ENCODE measurements at regions not wholly inside any gene's neighbourhood (a gene's known extent, or its start where the extent isn't known, plus 50 kb on each side); places are given as distances from the start of the nearest gene placed in this dataset.

- H3K23ac ChIP-seq (ENCODE audit: low read depth, low read length, poor library complexity): no peak overlapping the region
- H3K4me3 ChIP-seq (ENCODE audit: low read length in 2 of 2): no peak overlapping the region
- no peak overlapping the region for H4K91ac ChIP-seq (ENCODE audit: low read depth, low read length, poor library complexity)
- H3K27ac ChIP-seq (replicated peaks; ENCODE audit: low read length): no peak overlapping the region
- WGBS, 2 donors (ENCODE audit: extremely low coverage in 2 of 2, insufficient read length in 2 of 2, insufficient replicate concordance in 1 of 2): no CpG with 5 or more reads among the region's 2 CpGs
- H3K4me1 ChIP-seq (ENCODE audit: control insufficient read depth in 2 of 2, insufficient read depth in 1 of 2, low read depth in 1 of 2, low read length in 2 of 2): no peaks in the 10 kb centered on the region
- no peaks in the 10 kb centered on the region for H3K9me3 ChIP-seq (replicated peaks in 1 of 2; ENCODE audit: control insufficient read depth in 2 of 2, insufficient read depth in 1 of 2, low read depth in 1 of 2, low read length in 2 of 2)
- no peak overlapping the region for H2BK12ac ChIP-seq (ENCODE audit: low read length)
- H3K4me2 ChIP-seq (ENCODE audit: insufficient read depth, low read length, poor library complexity, severe bottlenecking): no peak overlapping the region
- no peak overlapping the region for H3K9ac ChIP-seq (ENCODE audit: low read depth, low read length, poor library complexity)
- H3K14ac ChIP-seq (ENCODE audit: low read length): no peak overlapping the region
- H2BK5ac ChIP-seq (ENCODE audit: low read length): no peak overlapping the region
- no peak overlapping the region for H2BK15ac ChIP-seq (ENCODE audit: low read length)
- no peak overlapping the region for H4K8ac ChIP-seq (ENCODE audit: low read depth, low read length)
- H3K36me3 ChIP-seq (replicated peaks in 1 of 2; ENCODE audit: control insufficient read depth in 2 of 2, insufficient read depth in 2 of 2, low read length in 2 of 2): no peaks in the 10 kb centered on the region
- H2AK5ac ChIP-seq (ENCODE audit: low read depth, low read length): no peak overlapping the region
- no peak overlapping the region for H3K18ac ChIP-seq (ENCODE audit: low read length)
- no peak overlapping the region for H2BK120ac ChIP-seq (ENCODE audit: low read depth, low read length)
- H3K79me1 ChIP-seq (ENCODE audit: low read depth, low read length): no peaks in the 10 kb centered on the region
- H3K27me3 ChIP-seq (ENCODE audit: control insufficient read depth in 3 of 3, insufficient read depth in 3 of 3, low read depth in 1 of 3, low read length in 3 of 3): no peaks in the 10 kb centered on the region
- no peak overlapping the region for H2AFZ ChIP-seq (ENCODE audit: low read length)
- no peak overlapping the region for H3K4ac ChIP-seq (ENCODE audit: low read length)
- DNase-seq (ENCODE audit: low spot score): no peak
Measured at GRCh38 chr3:160115387-160115786, 109.8 kb upstream of the C3orf80 start.

DNA sequence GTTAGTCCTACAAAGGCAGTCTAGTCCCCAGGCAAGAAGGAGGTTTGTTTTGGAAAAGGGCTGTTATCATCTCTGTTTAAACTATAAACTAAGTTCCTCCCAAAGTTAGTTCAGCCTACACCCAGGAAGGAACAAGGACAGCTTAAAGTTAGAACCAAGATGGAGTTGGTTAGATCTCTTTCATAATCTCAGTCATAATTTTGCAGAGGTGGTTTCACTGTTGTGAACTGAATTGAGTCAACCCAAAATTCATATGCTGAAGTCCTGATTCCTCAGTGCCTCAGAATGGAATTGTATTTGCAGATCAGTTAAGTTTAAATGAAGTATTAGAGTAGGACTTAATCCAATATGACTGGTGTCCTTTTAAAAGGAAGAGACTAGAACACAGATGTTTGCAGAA is 101.0 kb upstream of the C3orf80 start:
- Histone ChIP-seq H2AFZ (ENCODE audit: low read length) (no peak overlapping the region), H3K27ac (replicated peaks; ENCODE audit: low read length) (no peak overlapping the region), H2AK5ac (ENCODE audit: low read depth, low read length) (no peak overlapping the region), H3K9me3 (replicated peaks in 1 of 2; ENCODE audit: control insufficient read depth in 2 of 2, insufficient read depth in 1 of 2, low read depth in 1 of 2, low read length in 2 of 2) (peaks cover 0 to 1% of the 10 kb centered on the region in 2 donors), H2BK15ac (ENCODE audit: low read length) (no peak overlapping the region), H3K14ac (ENCODE audit: low read length) (no peak overlapping the region), H2BK120ac (ENCODE audit: low read depth, low read length) (no peak overlapping the region), H2BK12ac (ENCODE audit: low read length) (no peak overlapping the region), H3K4me1 (ENCODE audit: control insufficient read depth in 2 of 2, insufficient read depth in 1 of 2, low read depth in 1 of 2, low read length in 2 of 2) (no peaks in the 10 kb centered on the region), H3K9ac (ENCODE audit: low read depth, low read length, poor library complexity) (no peak overlapping the region), H3K4ac (ENCODE audit: low read length) (no peak overlapping the region), H3K4me3 (ENCODE audit: low read length in 2 of 2) (no peak overlapping the region), H3K4me2 (ENCODE audit: insufficient read depth, low read length, poor library complexity, severe bottlenecking) (no peak overlapping the region), H3K36me3 (replicated peaks in 1 of 2; ENCODE audit: control insufficient read depth in 2 of 2, insufficient read depth in 2 of 2, low read length in 2 of 2) (no peaks in the 10 kb centered on the region), H4K8ac (ENCODE audit: low read depth, low read length) (no peak overlapping the region), H2BK5ac (ENCODE audit: low read length) (no peak overlapping the region), H3K79me1 (ENCODE audit: low read depth, low read length) (no peaks in the 10 kb centered on the region), H3K18ac (ENCODE audit: low read length) (no peak overlapping the region), H3K23ac (ENCODE audit: low read depth, low read length, poor library complexity) (no peak overlapping the region), H4K91ac (ENCODE audit: low read depth, low read length, poor library complexity) (no peak overlapping the region), H3K27me3 (ENCODE audit: control insufficient read depth in 3 of 3, insufficient read depth in 3 of 3, low read depth in 1 of 3, low read length in 3 of 3) (no peaks in the 10 kb centered on the region)
- DNase-seq (ENCODE audit: low spot score): no peak

DNA sequence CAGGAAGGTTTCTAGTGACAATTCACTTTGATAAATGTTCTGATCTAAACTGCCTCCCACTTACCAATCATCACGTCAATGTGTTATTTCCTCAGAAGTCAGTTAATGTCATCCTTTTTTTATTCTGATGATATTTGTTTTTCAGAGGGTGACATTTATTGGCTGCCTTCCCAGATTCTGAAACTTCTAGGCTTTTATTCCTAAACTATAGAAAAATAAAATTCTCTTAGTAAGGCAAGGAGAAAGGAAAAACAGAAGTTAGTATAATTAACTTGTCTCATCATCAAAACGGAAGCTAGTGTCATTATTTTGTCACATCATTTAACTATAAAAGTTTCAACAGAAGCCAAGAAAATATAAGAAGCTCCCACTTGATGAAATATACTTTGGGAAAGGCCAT is 100.0 kb upstream of the C3orf80 start:
- Histone ChIP-seq H4K8ac (ENCODE audit: low read depth, low read length) (no peak overlapping the region), H3K18ac (ENCODE audit: low read length) (no peak overlapping the region), H2AFZ (ENCODE audit: low read length) (no peak overlapping the region), H3K4me1 (ENCODE audit: control insufficient read depth in 2 of 2, insufficient read depth in 1 of 2, low read depth in 1 of 2, low read length in 2 of 2) (no peaks in the 10 kb centered on the region), H2AK5ac (ENCODE audit: low read depth, low read length) (no peak overlapping the region), H4K91ac (ENCODE audit: low read depth, low read length, poor library complexity) (no peak overlapping the region), H2BK120ac (ENCODE audit: low read depth, low read length) (no peak overlapping the region), H3K79me1 (ENCODE audit: low read depth, low read length) (no peaks in the 10 kb centered on the region), H2BK12ac (ENCODE audit: low read length) (no peak overlapping the region), H3K23ac (ENCODE audit: low read depth, low read length, poor library complexity) (no peak overlapping the region), H3K14ac (ENCODE audit: low read length) (no peak overlapping the region), H3K9ac (ENCODE audit: low read depth, low read length, poor library complexity) (no peak overlapping the region), H3K4ac (ENCODE audit: low read length) (no peak overlapping the region), H2BK5ac (ENCODE audit: low read length) (no peak overlapping the region), H3K4me2 (ENCODE audit: insufficient read depth, low read length, poor library complexity, severe bottlenecking) (no peak overlapping the region), H3K27me3 (ENCODE audit: control insufficient read depth in 3 of 3, insufficient read depth in 3 of 3, low read depth in 1 of 3, low read length in 3 of 3) (no peaks in the 10 kb centered on the region), H3K4me3 (ENCODE audit: low read length in 2 of 2) (no peak overlapping the region), H3K27ac (replicated peaks; ENCODE audit: low read length) (no peak overlapping the region), H3K9me3 (replicated peaks in 1 of 2; ENCODE audit: control insufficient read depth in 2 of 2, insufficient read depth in 1 of 2, low read depth in 1 of 2, low read length in 2 of 2) (peaks cover 0 to 1% of the 10 kb centered on the region in 2 donors), H2BK15ac (ENCODE audit: low read length) (no peak overlapping the region), H3K36me3 (replicated peaks in 1 of 2; ENCODE audit: control insufficient read depth in 2 of 2, insufficient read depth in 2 of 2, low read length in 2 of 2) (no peaks in the 10 kb centered on the region)
- DNase-seq (ENCODE audit: low spot score): no peak
- WGBS, 2 donors (ENCODE audit: extremely low coverage in 2 of 2, insufficient read length in 2 of 2, insufficient replicate concordance in 1 of 2): no CpG with 5 or more reads among the region's 2 CpGs

GRCh38 chr3:160126051-160126450 is 99.2 kb upstream of the C3orf80 start:
- Histone ChIP-seq H3K4me2 (ENCODE audit: insufficient read depth, low read length, poor library complexity, severe bottlenecking) (no peak overlapping the region), H3K9ac (ENCODE audit: low read depth, low read length, poor library complexity) (no peak overlapping the region), H2BK120ac (ENCODE audit: low read depth, low read length) (no peak overlapping the region), H3K27ac (replicated peaks; ENCODE audit: low read length) (no peak overlapping the region), H2BK12ac (ENCODE audit: low read length) (no peak overlapping the region), H3K18ac (ENCODE audit: low read length) (no peak overlapping the region), H3K9me3 (replicated peaks in 1 of 2; ENCODE audit: control insufficient read depth in 2 of 2, insufficient read depth in 1 of 2, low read depth in 1 of 2, low read length in 2 of 2) (peaks cover 0 to 1% of the 10 kb centered on the region in 2 donors), H2AFZ (ENCODE audit: low read length) (no peak overlapping the region), H2AK5ac (ENCODE audit: low read depth, low read length) (no peak overlapping the region), H3K79me1 (ENCODE audit: low read depth, low read length) (no peaks in the 10 kb centered on the region), H3K27me3 (ENCODE audit: control insufficient read depth in 3 of 3, insufficient read depth in 3 of 3, low read depth in 1 of 3, low read length in 3 of 3) (no peaks in the 10 kb centered on the region), H2BK5ac (ENCODE audit: low read length) (no peak overlapping the region), H2BK15ac (ENCODE audit: low read length) (no peak overlapping the region), H3K4ac (ENCODE audit: low read length) (no peak overlapping the region), H3K36me3 (replicated peaks in 1 of 2; ENCODE audit: control insufficient read depth in 2 of 2, insufficient read depth in 2 of 2, low read length in 2 of 2) (no peaks in the 10 kb centered on the region), H4K8ac (ENCODE audit: low read depth, low read length) (no peak overlapping the region), H4K91ac (ENCODE audit: low read depth, low read length, poor library complexity) (no peak overlapping the region), H3K23ac (ENCODE audit: low read depth, low read length, poor library complexity) (no peak overlapping the region), H3K4me1 (ENCODE audit: control insufficient read depth in 2 of 2, insufficient read depth in 1 of 2, low read depth in 1 of 2, low read length in 2 of 2) (no peaks in the 10 kb centered on the region), H3K14ac (ENCODE audit: low read length) (no peak overlapping the region), H3K4me3 (ENCODE audit: low read length in 2 of 2) (no peak overlapping the region)
- no peak for DNase-seq (ENCODE audit: low spot score)
- WGBS, 2 donors (ENCODE audit: extremely low coverage in 2 of 2, insufficient read length in 2 of 2, insufficient replicate concordance in 1 of 2): no CpG with 5 or more reads among the region's 4 CpGs

Data from neuronal stem cell (in vitro differentiated cells).